Endothelial cell of umbilical vein (primary cell): ENCODE measurements at regions not wholly inside any gene's neighbourhood (a gene's known extent, or its start where the extent isn't known, plus 50 kb on each side); places are given as distances from the start of the nearest gene placed in this dataset.

Source experiments
- CTCF ChIP-seq, 2 donors: IDR thresholded peaks; 1 replicate in 1 of 2; 2 replicates in 1 of 2; pipeline ENCODE4 v1.5.1; 2011; ENCODE audit warnings: low read length in 2 of 2, mild to moderate bottlenecking in 2 of 2, moderate library complexity in 2 of 2, control low read depth in 1 of 2, inconsistent platforms in 1 of 2, low read depth in 1 of 2; ENCODE audit not compliant: insufficient read depth in 1 of 2; ENCODE audit errors: extremely low read depth in 1 of 2
- EZH2 ChIP-seq: IDR thresholded peaks from 2 replicates; pipeline ENCODE4 v1.6.1; 2012; ENCODE audit warnings: borderline replicate concordance, low read depth, mild to moderate bottlenecking, moderate library complexity, low read length, inconsistent platforms; ENCODE audit not compliant: severe bottlenecking
- GATA2 ChIP-seq: IDR thresholded peaks from 2 replicates; pipeline ENCODE4 v1.7.0; 2011; ENCODE audit warnings: low read depth, mild to moderate bottlenecking, moderate library complexity, mixed read lengths, low read length; ENCODE audit not compliant: insufficient read length, insufficient read depth
- MAX ChIP-seq: IDR thresholded peaks from 2 replicates; pipeline ENCODE4 v1.6.1; 2011; ENCODE audit not compliant: insufficient read depth, insufficient read length
- POLR2A ChIP-seq: IDR thresholded peaks from 2 replicates; pipeline ENCODE4 v1.6.1; 2012; ENCODE audit warnings: low read depth, mild to moderate bottlenecking, control low read depth, low read length
- POLR2AphosphoS5 ChIP-seq: IDR thresholded peaks from 2 replicates; pipeline ENCODE4 v1.6.1; 2012; ENCODE audit warnings: low read depth, mild to moderate bottlenecking, control low read depth, low read length, moderate library complexity; ENCODE audit not compliant: insufficient read depth

- TF ChIP-seq POLR2A, result no peak
- TF ChIP-seq CTCF (IDR thresholded peaks at IDR 0.05; ENCODE audit: extremely low read depth in 1 of 2, insufficient read depth in 1 of 2, low read depth in 1 of 2, low read length in 2 of 2), result no peak
- no peak for TF ChIP-seq EZH2
- TF ChIP-seq MAX, result no peak
- no peak for TF ChIP-seq POLR2AphosphoS5
- TF ChIP-seq GATA2, result no peak
These were observed 447.3 kb downstream of the RAB28 start for GRCh38 chr4:13036841-13037240.
